Keratinocyte (primary cell): ENCODE measurements at regions not wholly inside any gene's neighbourhood (a gene's known extent, or its start where the extent isn't known, plus 50 kb on each side); places are given as distances from the start of the nearest gene placed in this dataset.

ENCODE experiments used
- EZH2 ChIP-seq: IDR thresholded peaks from one replicate; pipeline ENCODE4 v1.6.1; 2012; ENCODE audit warnings: inconsistent platforms, mild to moderate bottlenecking, low read length, moderate library complexity
- TF ChIP-seq, protein P1 (sequence below), 3 experiments: IDR thresholded peaks in 1 of 3; conservative IDR thresholded peaks in 1 of 3; optimal IDR thresholded peaks in 1 of 3; 2 replicates in 2 of 3; 3 replicates in 1 of 3; pipeline versions ENCODE3 to v1.5.1; 2011; ENCODE audit warnings: low read length in 3 of 3, mild to moderate bottlenecking in 3 of 3, moderate library complexity in 2 of 3, control low read depth in 1 of 3, inconsistent platforms in 1 of 3; ENCODE audit not compliant: insufficient read depth in 2 of 3; ENCODE audit errors: extremely low read depth in 1 of 3

DNA sequence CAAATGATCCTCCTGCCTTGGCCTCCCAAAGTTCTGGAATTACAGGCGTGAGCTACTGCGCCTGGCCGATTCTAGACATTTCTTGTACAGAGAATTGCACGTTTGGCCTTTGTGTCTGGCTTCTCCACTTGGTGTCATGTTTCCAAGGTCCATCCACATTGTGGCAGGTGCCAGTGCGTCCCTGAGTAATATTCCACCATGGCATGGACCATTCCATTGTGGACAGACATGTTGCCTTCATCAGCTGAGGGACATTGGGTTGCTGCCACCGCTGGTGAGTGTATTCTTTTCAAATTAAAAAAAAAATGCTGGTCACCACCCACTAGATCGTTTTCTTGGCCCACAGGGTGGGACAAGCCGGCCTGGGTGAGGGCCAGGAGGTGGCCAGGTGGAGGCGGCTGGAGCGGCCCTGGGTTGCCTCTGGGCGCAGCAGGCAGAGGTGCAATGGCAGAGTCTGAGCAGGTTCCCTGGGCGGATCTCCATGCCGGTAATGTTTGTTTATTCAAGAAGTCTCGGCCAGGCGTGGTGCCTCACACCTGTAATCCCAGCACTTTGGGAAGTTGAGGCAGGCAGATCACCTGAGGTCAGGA, 274.1 kb downstream of the SEC14L1 start:
- TF ChIP-seq, protein P1, sequence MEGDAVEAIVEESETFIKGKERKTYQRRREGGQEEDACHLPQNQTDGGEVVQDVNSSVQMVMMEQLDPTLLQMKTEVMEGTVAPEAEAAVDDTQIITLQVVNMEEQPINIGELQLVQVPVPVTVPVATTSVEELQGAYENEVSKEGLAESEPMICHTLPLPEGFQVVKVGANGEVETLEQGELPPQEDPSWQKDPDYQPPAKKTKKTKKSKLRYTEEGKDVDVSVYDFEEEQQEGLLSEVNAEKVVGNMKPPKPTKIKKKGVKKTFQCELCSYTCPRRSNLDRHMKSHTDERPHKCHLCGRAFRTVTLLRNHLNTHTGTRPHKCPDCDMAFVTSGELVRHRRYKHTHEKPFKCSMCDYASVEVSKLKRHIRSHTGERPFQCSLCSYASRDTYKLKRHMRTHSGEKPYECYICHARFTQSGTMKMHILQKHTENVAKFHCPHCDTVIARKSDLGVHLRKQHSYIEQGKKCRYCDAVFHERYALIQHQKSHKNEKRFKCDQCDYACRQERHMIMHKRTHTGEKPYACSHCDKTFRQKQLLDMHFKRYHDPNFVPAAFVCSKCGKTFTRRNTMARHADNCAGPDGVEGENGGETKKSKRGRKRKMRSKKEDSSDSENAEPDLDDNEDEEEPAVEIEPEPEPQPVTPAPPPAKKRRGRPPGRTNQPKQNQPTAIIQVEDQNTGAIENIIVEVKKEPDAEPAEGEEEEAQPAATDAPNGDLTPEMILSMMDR (optimal IDR thresholded peaks at IDR 0.05 in 1 of 3, IDR thresholded peaks at IDR 0.05 in 1 of 3, conservative IDR thresholded peaks at IDR 0.05 in 1 of 3; ENCODE audit: extremely low read depth in 1 of 3, insufficient read depth in 2 of 3, low read length in 3 of 3) = no peak
- no peak for TF ChIP-seq EZH2
